ENCODE measurements at regions not wholly inside any gene's neighbourhood (a gene's known extent, or its start where the extent isn't known, plus 50 kb on each side); places are given as distances from the start of the nearest gene placed in this dataset.

- no peak overlapping the region for H3K4me3 Mint-ChIP-seq
- Histone ChIP-seq H3K4ac (ENCODE audit: low read depth, low read length) (no peak overlapping the region), H3K27ac (ENCODE audit: insufficient read length, low read depth, low read length) (no peak overlapping the region), H3K79me2 (ENCODE audit: insufficient read depth, low read length) (no peaks in the 10 kb centered on the region), H2BK120ac (ENCODE audit: low read depth, low read length, poor library complexity, severe bottlenecking) (no peak overlapping the region), H3K79me1 (ENCODE audit: insufficient read depth, low read depth, low read length, poor library complexity, severe bottlenecking) (no peaks in the 10 kb centered on the region), H4K91ac (ENCODE audit: insufficient read length, low read depth, low read length) (no peak overlapping the region), H2BK12ac (ENCODE audit: insufficient read length, low read depth, low read length) (no peak overlapping the region), H4K5ac (ENCODE audit: insufficient read length, low read depth, low read length) (no peak overlapping the region), H3K9me3 (ENCODE audit: control insufficient read depth, low read depth, low read length) (no peaks in the 10 kb centered on the region), H3K23me2 (ENCODE audit: insufficient read length, low read depth, low read length, poor library complexity, severe bottlenecking) (no peaks in the 10 kb centered on the region), H2AK5ac (ENCODE audit: insufficient read length, low read length) (no peak overlapping the region), H2AFZ (ENCODE audit: low read length) (no peak overlapping the region), H3K23ac (ENCODE audit: insufficient read length, low read depth, low read length) (no peak overlapping the region), H3K14ac (ENCODE audit: insufficient read depth, low read length) (no peak overlapping the region), H4K20me1 (ENCODE audit: control insufficient read depth, insufficient read depth, insufficient read length) (no peaks in the 10 kb centered on the region), H3T11ph (ENCODE audit: low read length) (no peak overlapping the region), H2BK20ac (ENCODE audit: low read depth, low read length, poor library complexity, severe bottlenecking) (no peak overlapping the region), H3K4me1 (ENCODE audit: insufficient read depth, low read length) (no peaks in the 10 kb centered on the region), H3K18ac (ENCODE audit: insufficient read length, low read depth, low read length) (no peak overlapping the region), H2BK5ac (ENCODE audit: insufficient read length, low read length) (no peak overlapping the region), H3K9ac (ENCODE audit: extremely low read depth, insufficient read length, low read length) (no peak overlapping the region), H4K8ac (replicated peaks; ENCODE audit: insufficient read length, low read depth, low read length) (no peak overlapping the region), H2BK15ac (ENCODE audit: low read depth, low read length) (no peak overlapping the region), H3K56ac (ENCODE audit: insufficient read length, low read depth, low read length) (no peak overlapping the region), H3K27me3 (ENCODE audit: insufficient read depth, low read length) (no peaks in the 10 kb centered on the region), H3K4me2 (ENCODE audit: insufficient read depth, insufficient read length, low read length) (no peak overlapping the region)
- TF ChIP-seq, protein P1, sequence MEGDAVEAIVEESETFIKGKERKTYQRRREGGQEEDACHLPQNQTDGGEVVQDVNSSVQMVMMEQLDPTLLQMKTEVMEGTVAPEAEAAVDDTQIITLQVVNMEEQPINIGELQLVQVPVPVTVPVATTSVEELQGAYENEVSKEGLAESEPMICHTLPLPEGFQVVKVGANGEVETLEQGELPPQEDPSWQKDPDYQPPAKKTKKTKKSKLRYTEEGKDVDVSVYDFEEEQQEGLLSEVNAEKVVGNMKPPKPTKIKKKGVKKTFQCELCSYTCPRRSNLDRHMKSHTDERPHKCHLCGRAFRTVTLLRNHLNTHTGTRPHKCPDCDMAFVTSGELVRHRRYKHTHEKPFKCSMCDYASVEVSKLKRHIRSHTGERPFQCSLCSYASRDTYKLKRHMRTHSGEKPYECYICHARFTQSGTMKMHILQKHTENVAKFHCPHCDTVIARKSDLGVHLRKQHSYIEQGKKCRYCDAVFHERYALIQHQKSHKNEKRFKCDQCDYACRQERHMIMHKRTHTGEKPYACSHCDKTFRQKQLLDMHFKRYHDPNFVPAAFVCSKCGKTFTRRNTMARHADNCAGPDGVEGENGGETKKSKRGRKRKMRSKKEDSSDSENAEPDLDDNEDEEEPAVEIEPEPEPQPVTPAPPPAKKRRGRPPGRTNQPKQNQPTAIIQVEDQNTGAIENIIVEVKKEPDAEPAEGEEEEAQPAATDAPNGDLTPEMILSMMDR (conservative IDR thresholded peaks at IDR 0.05) = no peak
- no peak overlapping the region for H3K27ac Mint-ChIP-seq
- DNase-seq = no peak
- WGBS (ENCODE audit: extremely low coverage, insufficient read length, low lambda C conversion rate) = no CpG with 5 or more reads among the region's 2 CpGs
- peaks cover 4% of the 10 kb centered on the region in 2 experiments; a peak in 4 of 5 replicates for H3K9me3 Mint-ChIP-seq
- H3K36me3 Mint-ChIP-seq (ENCODE audit: insufficient read depth in 1 of 3, low read depth in 3 of 3) = no peaks in the 10 kb centered on the region; a peak in 1 of 7 replicates
- no peaks in the 10 kb centered on the region; the same call in 1 of the 2 replicates for H3K27me3 Mint-ChIP-seq (ENCODE audit: low read depth)
- peaks cover 3 to 6% of the 10 kb centered on the region in 2 experiments for H3K4me1 Mint-ChIP-seq
Observed at GRCh38 chr11:36791957-36792356, 193.9 kb upstream of the RAG2 start.
